ENCODE measurements at regions not wholly inside any gene's neighbourhood (a gene's known extent, or its start where the extent isn't known, plus 50 kb on each side); places are given as distances from the start of the nearest gene placed in this dataset.

- Histone ChIP-seq H3K23ac (ENCODE audit: low read depth, low read length) (no peak overlapping the region), H2AK5ac (ENCODE audit: low read depth, low read length) (no peak overlapping the region), H2BK15ac (ENCODE audit: low read depth, low read length) (no peak overlapping the region), H3K4me2 (ENCODE audit: low read depth, low read length) (no peak overlapping the region), H2BK120ac (ENCODE audit: low read depth, low read length) (no peak overlapping the region), H3K27me3 (ENCODE audit: control insufficient read depth, insufficient read depth, low read length) (no peaks in the 10 kb centered on the region), H4K8ac (ENCODE audit: low read depth in 2 of 2, low read length in 2 of 2) (no peak overlapping the region), H3K9ac (ENCODE audit: low read depth, low read length) (no peak overlapping the region), H3K4me1 (ENCODE audit: control insufficient read depth, insufficient read depth, low read length) (no peaks in the 10 kb centered on the region), H2BK20ac (ENCODE audit: low read depth, low read length) (no peak overlapping the region), H2BK5ac (ENCODE audit: low read depth, low read length, poor library complexity, severe bottlenecking) (no peak overlapping the region), H3K9me1 (ENCODE audit: insufficient read depth, low read length) (no peaks in the 10 kb centered on the region), H3K4ac (ENCODE audit: low read depth, low read length) (no peak overlapping the region), H3K14ac (replicated peaks; ENCODE audit: low read depth, low read length) (no peak overlapping the region), H3K9me3 (ENCODE audit: control insufficient read depth, insufficient read depth, low read length) (no peaks in the 10 kb centered on the region), H3K4me3 (ENCODE audit: insufficient read depth, low read depth, low read length) (no peak overlapping the region), H4K91ac (ENCODE audit: insufficient read depth, low read depth, low read length) (no peak overlapping the region), H3K27ac (ENCODE audit: insufficient read depth, low read length) (no peak overlapping the region), H3K18ac (ENCODE audit: low read depth, low read length) (no peak overlapping the region), H4K5ac (ENCODE audit: low read depth, low read length) (no peak overlapping the region), H2AFZ (replicated peaks; ENCODE audit: low read length, poor library complexity) (no peak overlapping the region), H2AK9ac (replicated peaks; ENCODE audit: low read depth, low read length, poor library complexity) (no peak overlapping the region), H3K56ac (ENCODE audit: extremely low read depth, insufficient read depth, low read length) (no peak overlapping the region), H4K20me1 (ENCODE audit: insufficient read depth, low read length) (no peaks in the 10 kb centered on the region), H3K36me3 (ENCODE audit: control insufficient read depth, insufficient read depth, low read length) (no peaks in the 10 kb centered on the region), H3K79me1 (ENCODE audit: low read depth in 1 of 2, low read length in 2 of 2) (no peaks in the 10 kb centered on the region)
- in situ Hi-C loops (cut with MboI; ENCODE audit: low sequenced_read_pairs) (no loop called here), intact Hi-C loops (cut with micrococcal nuclease) (no loop called here), dilution Hi-C loops (cut with HindIII; ENCODE audit: low sequenced_read_pairs, unreplicated experiment) (no loop called here)
- CTCF ChIA-PET: no interaction called here
- no peak for DNase-seq
- no peak for TF ChIP-seq MXI1 (IDR thresholded peaks at IDR 0.05; ENCODE audit: borderline replicate concordance, low read depth, low read length)
- no peak for TF ChIP-seq NFE2L2 (IDR thresholded peaks at IDR 0.05; ENCODE audit: low read depth, low read length)
- TF ChIP-seq SMC3 (IDR thresholded peaks at IDR 0.05; ENCODE audit: low read depth, low read length): no peak
- no peak for TF ChIP-seq FOS (IDR thresholded peaks at IDR 0.05; ENCODE audit: low read depth, low read length)
- TF ChIP-seq CEBPB (IDR thresholded peaks at IDR 0.05; ENCODE audit: low read depth, low read length): no peak
- no peak for TF ChIP-seq CTCF (conservative IDR thresholded peaks at IDR 0.05; ENCODE audit: low read depth, low read length)
- no peak for TF ChIP-seq ELK1 (IDR thresholded peaks at IDR 0.05; ENCODE audit: borderline replicate concordance, low read depth, low read length)
- TF ChIP-seq MAFK (IDR thresholded peaks at IDR 0.05; ENCODE audit: low read depth, low read length): no peak
- TF ChIP-seq BHLHE40 (IDR thresholded peaks at IDR 0.05; ENCODE audit: low read depth, low read length): no peak
- TF ChIP-seq RFX5 (IDR thresholded peaks at IDR 0.05; ENCODE audit: low read depth, low read length): no peak
- no peak for TF ChIP-seq POLR2A (IDR thresholded peaks at IDR 0.05; ENCODE audit: low read depth, low read length)
- no peak for TF ChIP-seq CHD1 (IDR thresholded peaks at IDR 0.05; ENCODE audit: low read depth, low read length)
- no peak for TF ChIP-seq USF2 (IDR thresholded peaks at IDR 0.05; ENCODE audit: low read depth, low read length)
- TF ChIP-seq RAD21 (IDR thresholded peaks at IDR 0.05; ENCODE audit: low read length): no peak
- no peak for TF ChIP-seq MAZ (IDR thresholded peaks at IDR 0.05; ENCODE audit: borderline replicate concordance, low read depth, low read length)
- TF ChIP-seq RCOR1 (IDR thresholded peaks at IDR 0.05; ENCODE audit: insufficient replicate concordance, low read length): no peak
- ATAC-seq (ENCODE audit: low read depth): no peak
- POLR2A ChIA-PET (ENCODE audit: unreplicated experiment): no interaction called here
- no TSS peak for BruUV-seq (replicated peaks)
- WGBS, 2 experiments (ENCODE audit: extremely low coverage in 2 of 2, insufficient read length in 1 of 2): no CpG with 5 or more reads among the region's 6 CpGs
Measured at GRCh38 chr15:93965304-93965908, 266.0 kb upstream of the MCTP2 start.
